ENCODE measurements at regions not wholly inside any gene's neighbourhood (a gene's known extent, or its start where the extent isn't known, plus 50 kb on each side); places are given as distances from the start of the nearest gene placed in this dataset.

DNA sequence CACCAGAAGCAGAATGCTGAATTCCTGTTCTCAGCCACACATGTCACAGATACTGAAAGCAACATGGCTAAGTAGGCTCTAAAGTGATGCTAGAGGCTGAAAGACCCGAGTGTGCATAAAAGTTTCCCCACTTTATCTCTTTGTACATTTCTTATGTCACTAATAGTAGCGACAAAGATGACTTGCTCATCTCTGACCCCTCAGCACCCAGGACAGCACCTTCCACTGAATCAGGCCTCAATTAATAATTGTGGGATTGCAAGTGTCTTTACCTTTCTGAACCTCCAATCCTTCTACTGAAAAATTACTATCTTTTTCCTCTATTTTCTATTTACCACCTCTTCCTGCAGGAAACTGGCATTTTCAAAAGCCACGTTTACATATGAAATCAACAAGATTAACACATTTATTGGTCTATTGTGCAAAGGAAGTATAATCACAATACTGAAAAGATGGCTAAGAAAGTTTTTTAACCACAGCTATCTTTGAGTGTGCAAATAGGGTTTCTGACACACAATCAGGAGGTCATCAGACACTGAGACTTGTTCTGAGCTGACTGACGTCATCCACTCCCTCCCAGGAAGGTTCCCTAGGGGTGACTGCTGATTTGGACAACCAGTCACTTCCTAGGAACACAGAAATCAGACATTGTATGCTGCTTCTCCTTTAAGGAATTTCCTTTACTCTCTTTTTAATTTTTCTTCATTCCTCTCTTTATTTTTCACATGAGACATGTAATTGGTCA, 213.9 kb upstream of the ISX start:
- TF ChIP-seq, protein P1, sequence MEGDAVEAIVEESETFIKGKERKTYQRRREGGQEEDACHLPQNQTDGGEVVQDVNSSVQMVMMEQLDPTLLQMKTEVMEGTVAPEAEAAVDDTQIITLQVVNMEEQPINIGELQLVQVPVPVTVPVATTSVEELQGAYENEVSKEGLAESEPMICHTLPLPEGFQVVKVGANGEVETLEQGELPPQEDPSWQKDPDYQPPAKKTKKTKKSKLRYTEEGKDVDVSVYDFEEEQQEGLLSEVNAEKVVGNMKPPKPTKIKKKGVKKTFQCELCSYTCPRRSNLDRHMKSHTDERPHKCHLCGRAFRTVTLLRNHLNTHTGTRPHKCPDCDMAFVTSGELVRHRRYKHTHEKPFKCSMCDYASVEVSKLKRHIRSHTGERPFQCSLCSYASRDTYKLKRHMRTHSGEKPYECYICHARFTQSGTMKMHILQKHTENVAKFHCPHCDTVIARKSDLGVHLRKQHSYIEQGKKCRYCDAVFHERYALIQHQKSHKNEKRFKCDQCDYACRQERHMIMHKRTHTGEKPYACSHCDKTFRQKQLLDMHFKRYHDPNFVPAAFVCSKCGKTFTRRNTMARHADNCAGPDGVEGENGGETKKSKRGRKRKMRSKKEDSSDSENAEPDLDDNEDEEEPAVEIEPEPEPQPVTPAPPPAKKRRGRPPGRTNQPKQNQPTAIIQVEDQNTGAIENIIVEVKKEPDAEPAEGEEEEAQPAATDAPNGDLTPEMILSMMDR (conservative IDR thresholded peaks at IDR 0.05 in 1 of 2, IDR thresholded peaks at IDR 0.05 in 1 of 2; ENCODE audit: low read depth in 1 of 2, low read length in 2 of 2): no peak
- no peak for TF ChIP-seq EZH2 (IDR thresholded peaks at IDR 0.05; ENCODE audit: low read length, missing control alignments)

DNA sequence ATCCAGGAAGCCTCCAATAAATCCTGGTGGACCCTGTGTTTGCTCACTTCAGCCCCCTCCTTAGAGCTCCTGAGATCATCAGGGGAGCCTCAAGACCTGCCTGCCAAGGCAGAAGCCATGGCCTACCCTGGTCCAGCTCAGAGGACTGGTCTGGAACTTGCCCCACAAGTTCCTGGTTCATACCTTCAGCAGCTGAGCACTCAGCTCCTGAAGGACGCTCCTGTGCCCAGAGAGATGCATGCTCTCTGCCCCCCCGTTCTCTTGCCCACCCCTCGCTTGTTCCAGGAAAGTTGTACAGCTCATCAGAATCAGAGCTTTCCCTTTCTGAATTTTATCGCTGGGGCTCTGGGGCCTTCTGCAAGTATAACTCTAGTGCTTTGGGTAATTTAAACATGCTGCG, 210.5 kb upstream of the ISX start:
- TF ChIP-seq EZH2 (IDR thresholded peaks at IDR 0.05; ENCODE audit: low read length, missing control alignments): no peak
- TF ChIP-seq, protein P1 (conservative IDR thresholded peaks at IDR 0.05 in 1 of 2, IDR thresholded peaks at IDR 0.05 in 1 of 2; ENCODE audit: low read depth in 1 of 2, low read length in 2 of 2): no peak
- H3K9me3 ChIP-seq (ENCODE audit: control insufficient read depth, insufficient read depth, low read depth, low read length): no peaks in the 10 kb centered on the region

More for the DNA sequence above, 213.9 kb upstream of the ISX start:
- H2AFZ ChIP-seq (ENCODE audit: low read length): no peak overlapping the region
- DNase-seq (ENCODE audit: low read depth in 2 of 2): no peak
- no peaks in the 10 kb centered on the region for H3K36me3 ChIP-seq (ENCODE audit: control insufficient read depth, insufficient read depth, low read length)
- H3K4me3 ChIP-seq (replicated peaks in 1 of 4; ENCODE audit: control extremely low read depth in 1 of 4, insufficient read depth in 1 of 4, low read depth in 3 of 4, low read length in 4 of 4): no peak overlapping the region
- no peaks in the 10 kb centered on the region for H4K20me1 ChIP-seq (ENCODE audit: control insufficient read depth, extremely low read depth, insufficient read depth, low read length)
- no peak overlapping the region for H3K27ac ChIP-seq (ENCODE audit: insufficient read depth, low read length)
- no peaks in the 10 kb centered on the region for H3K4me1 ChIP-seq (ENCODE audit: control insufficient read depth, extremely low read depth, insufficient read depth, low read length)
- no peak overlapping the region for H3K9ac ChIP-seq (ENCODE audit: insufficient read depth, low read length)
- no peak overlapping the region for H3K4me2 ChIP-seq (ENCODE audit: extremely low read depth, insufficient read depth, low read length)
- no peaks in the 10 kb centered on the region for H3K79me2 ChIP-seq (ENCODE audit: control insufficient read depth, insufficient read depth, low read length)
- no peaks in the 10 kb centered on the region for H3K9me3 ChIP-seq (ENCODE audit: control insufficient read depth, insufficient read depth, low read depth, low read length)
- H3K27me3 ChIP-seq (ENCODE audit: control insufficient read depth, insufficient read depth, low read length): no peaks in the 10 kb centered on the region

DNA sequence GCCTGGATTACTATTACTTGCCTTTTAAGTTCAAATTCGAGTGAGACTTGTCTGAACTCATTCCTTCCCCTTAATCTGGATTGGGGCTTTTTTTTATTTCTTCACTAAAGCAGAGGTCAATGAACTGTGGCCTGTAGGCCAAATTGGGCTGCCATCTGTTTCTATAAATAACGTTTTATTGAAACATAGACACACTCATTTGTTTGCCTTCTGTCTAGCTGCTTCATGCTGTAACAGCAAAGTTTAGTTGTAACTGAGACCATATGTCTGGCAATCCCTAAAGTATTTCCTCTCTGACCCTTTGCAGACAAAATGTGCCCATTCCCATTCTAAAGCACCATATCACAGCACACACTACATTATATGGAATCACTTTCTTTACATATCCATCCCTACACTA, 207.9 kb upstream of the ISX start:
- H3K27me3 ChIP-seq (ENCODE audit: control insufficient read depth, insufficient read depth, low read length): no peaks in the 10 kb centered on the region
- H3K4me3 ChIP-seq (replicated peaks in 1 of 4; ENCODE audit: control extremely low read depth in 1 of 4, insufficient read depth in 1 of 4, low read depth in 3 of 4, low read length in 4 of 4): no peak overlapping the region
- H3K9me3 ChIP-seq (ENCODE audit: control insufficient read depth, insufficient read depth, low read depth, low read length): no peaks in the 10 kb centered on the region
- no peak overlapping the region for H3K4me2 ChIP-seq (ENCODE audit: extremely low read depth, insufficient read depth, low read length)
- no peak for DNase-seq (ENCODE audit: low read depth in 2 of 2)
- no peak for TF ChIP-seq EZH2 (IDR thresholded peaks at IDR 0.05; ENCODE audit: low read length, missing control alignments)
- TF ChIP-seq, protein P1 (conservative IDR thresholded peaks at IDR 0.05 in 1 of 2, IDR thresholded peaks at IDR 0.05 in 1 of 2; ENCODE audit: low read depth in 1 of 2, low read length in 2 of 2): no peak
- H3K27ac ChIP-seq (ENCODE audit: insufficient read depth, low read length): no peak overlapping the region
- no peak overlapping the region for H2AFZ ChIP-seq (ENCODE audit: low read length)
- H3K4me1 ChIP-seq (ENCODE audit: control insufficient read depth, extremely low read depth, insufficient read depth, low read length): no peaks in the 10 kb centered on the region
- no peaks in the 10 kb centered on the region for H3K79me2 ChIP-seq (ENCODE audit: control insufficient read depth, insufficient read depth, low read length)
- no peaks in the 10 kb centered on the region for H4K20me1 ChIP-seq (ENCODE audit: control insufficient read depth, extremely low read depth, insufficient read depth, low read length)
- H3K36me3 ChIP-seq (ENCODE audit: control insufficient read depth, insufficient read depth, low read length): no peaks in the 10 kb centered on the region
- H3K9ac ChIP-seq (ENCODE audit: insufficient read depth, low read length): no peak overlapping the region

More for the DNA sequence above, 210.5 kb upstream of the ISX start:
- no peaks in the 10 kb centered on the region for H4K20me1 ChIP-seq (ENCODE audit: control insufficient read depth, extremely low read depth, insufficient read depth, low read length)
- DNase-seq (ENCODE audit: low read depth in 2 of 2): no peak
- H3K9ac ChIP-seq (ENCODE audit: insufficient read depth, low read length): no peak overlapping the region
- no peaks in the 10 kb centered on the region for H3K4me1 ChIP-seq (ENCODE audit: control insufficient read depth, extremely low read depth, insufficient read depth, low read length)
- H3K27ac ChIP-seq (ENCODE audit: insufficient read depth, low read length): no peak overlapping the region
- no peak overlapping the region for H3K4me2 ChIP-seq (ENCODE audit: extremely low read depth, insufficient read depth, low read length)
- H2AFZ ChIP-seq (ENCODE audit: low read length): no peak overlapping the region
- H3K79me2 ChIP-seq (ENCODE audit: control insufficient read depth, insufficient read depth, low read length): no peaks in the 10 kb centered on the region
- no peak overlapping the region for H3K4me3 ChIP-seq (replicated peaks in 1 of 4; ENCODE audit: control extremely low read depth in 1 of 4, insufficient read depth in 1 of 4, low read depth in 3 of 4, low read length in 4 of 4)
- no peaks in the 10 kb centered on the region for H3K27me3 ChIP-seq (ENCODE audit: control insufficient read depth, insufficient read depth, low read length)
- no peaks in the 10 kb centered on the region for H3K36me3 ChIP-seq (ENCODE audit: control insufficient read depth, insufficient read depth, low read length)
